ENCODE measurements at regions not wholly inside any gene's neighbourhood (a gene's known extent, or its start where the extent isn't known, plus 50 kb on each side); places are given as distances from the start of the nearest gene placed in this dataset.

DNA sequence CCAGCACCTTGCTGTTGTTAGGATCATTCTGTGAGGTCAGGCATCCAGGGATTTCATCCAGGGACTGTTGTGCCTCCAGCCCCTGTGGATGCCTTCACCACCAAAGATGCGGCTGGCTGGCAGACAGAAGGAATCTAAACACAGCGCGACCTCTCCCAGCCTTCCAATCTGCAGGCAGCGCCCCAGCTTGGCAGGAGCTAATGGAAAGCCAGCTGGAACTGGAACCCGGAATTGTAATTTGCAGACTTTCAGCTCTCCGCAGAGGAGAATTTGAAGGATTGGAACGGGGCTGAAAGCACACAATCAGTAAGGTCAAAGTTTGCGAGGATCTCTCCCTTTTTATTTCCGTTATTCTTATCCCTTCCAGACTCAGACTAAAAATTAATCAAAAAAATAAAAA is 127.8 kb downstream of the TRIB2 start:
- TF ChIP-seq GATA2 (IDR thresholded peaks at IDR 0.05; ENCODE audit: low read depth, low read length), result no peak
- TF ChIP-seq GATA3 (IDR thresholded peaks at IDR 0.05; ENCODE audit: low read depth, low read length), result no peak

GRCh38 chr2:12847694-12848575 is 131.2 kb downstream of the TRIB2 start:
- TF ChIP-seq GATA2 (IDR thresholded peaks at IDR 0.05; ENCODE audit: low read depth, low read length) (no peak), GATA3 (IDR thresholded peaks at IDR 0.05; ENCODE audit: low read depth, low read length) (no peak)

- TF ChIP-seq GATA3 (IDR thresholded peaks at IDR 0.05; ENCODE audit: low read depth, low read length) (no peak), GATA2 (IDR thresholded peaks at IDR 0.05; ENCODE audit: low read depth, low read length) (no peak)
Observed at GRCh38 chr2:12852135-12852534, 135.4 kb downstream of the TRIB2 start.

- TF ChIP-seq GATA2 (IDR thresholded peaks at IDR 0.05; ENCODE audit: low read depth, low read length), result no peak
- TF ChIP-seq GATA3 (IDR thresholded peaks at IDR 0.05; ENCODE audit: low read depth, low read length), result no peak
Observed at GRCh38 chr2:12854001-12854530, 137.3 kb downstream of the TRIB2 start.

GRCh38 chr2:12855508-12855907 is 138.8 kb downstream of the TRIB2 start:
- TF ChIP-seq GATA3 (IDR thresholded peaks at IDR 0.05; ENCODE audit: low read depth, low read length), result no peak
- TF ChIP-seq GATA2 (IDR thresholded peaks at IDR 0.05; ENCODE audit: low read depth, low read length), result no peak

- TF ChIP-seq GATA2 (IDR thresholded peaks at IDR 0.05; ENCODE audit: low read depth, low read length), result no peak
- TF ChIP-seq GATA3 (IDR thresholded peaks at IDR 0.05; ENCODE audit: low read depth, low read length), result no peak
Observed at GRCh38 chr2:12856934-12857601, 140.3 kb downstream of the TRIB2 start.

GRCh38 chr2:12857891-12858290 is 141.2 kb downstream of the TRIB2 start:
- TF ChIP-seq GATA2 (IDR thresholded peaks at IDR 0.05; ENCODE audit: low read depth, low read length) (no peak), GATA3 (IDR thresholded peaks at IDR 0.05; ENCODE audit: low read depth, low read length) (no peak)

DNA sequence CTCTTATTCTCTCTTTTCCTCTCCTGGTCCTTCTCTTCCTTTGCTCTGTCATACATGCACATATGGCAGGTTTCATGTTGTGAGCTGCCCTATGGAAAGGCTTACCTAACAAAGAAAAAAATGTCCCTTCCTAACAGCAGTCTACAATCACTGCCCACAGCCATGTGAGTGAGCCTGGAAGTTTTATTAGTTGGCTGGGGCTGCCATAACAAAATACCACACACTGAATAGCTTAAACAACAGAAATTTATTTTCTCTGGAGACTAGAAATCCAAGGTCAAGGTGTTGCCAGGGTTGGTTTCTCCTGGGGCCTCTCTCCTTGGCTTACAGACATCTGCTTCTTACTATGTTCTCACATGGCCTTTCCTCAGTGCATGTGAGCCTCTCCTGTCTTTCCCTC is 142.1 kb downstream of the TRIB2 start:
- TF ChIP-seq GATA2 (IDR thresholded peaks at IDR 0.05; ENCODE audit: low read depth, low read length) (no peak), GATA3 (IDR thresholded peaks at IDR 0.05; ENCODE audit: low read depth, low read length) (no peak)

- TF ChIP-seq GATA2 (IDR thresholded peaks at IDR 0.05; ENCODE audit: low read depth, low read length) (no peak), GATA3 (IDR thresholded peaks at IDR 0.05; ENCODE audit: low read depth, low read length) (no peak)
Observed at GRCh38 chr2:12861344-12861930, 144.7 kb downstream of the TRIB2 start.

GRCh38 chr2:12862541-12862940 is 145.8 kb downstream of the TRIB2 start:
- no peak for TF ChIP-seq GATA2 (IDR thresholded peaks at IDR 0.05; ENCODE audit: low read depth, low read length)
- TF ChIP-seq GATA3 (IDR thresholded peaks at IDR 0.05; ENCODE audit: low read depth, low read length), result no peak

GRCh38 chr2:12863937-12864336 is 147.2 kb downstream of the TRIB2 start:
- TF ChIP-seq GATA3 (IDR thresholded peaks at IDR 0.05; ENCODE audit: low read depth, low read length) (no peak), GATA2 (IDR thresholded peaks at IDR 0.05; ENCODE audit: low read depth, low read length) (no peak)

GRCh38 chr2:12867631-12868287 is 151.0 kb downstream of the TRIB2 start:
- no peak for TF ChIP-seq GATA2 (IDR thresholded peaks at IDR 0.05; ENCODE audit: low read depth, low read length)
- TF ChIP-seq GATA3 (IDR thresholded peaks at IDR 0.05; ENCODE audit: low read depth, low read length), result no peak

DNA sequence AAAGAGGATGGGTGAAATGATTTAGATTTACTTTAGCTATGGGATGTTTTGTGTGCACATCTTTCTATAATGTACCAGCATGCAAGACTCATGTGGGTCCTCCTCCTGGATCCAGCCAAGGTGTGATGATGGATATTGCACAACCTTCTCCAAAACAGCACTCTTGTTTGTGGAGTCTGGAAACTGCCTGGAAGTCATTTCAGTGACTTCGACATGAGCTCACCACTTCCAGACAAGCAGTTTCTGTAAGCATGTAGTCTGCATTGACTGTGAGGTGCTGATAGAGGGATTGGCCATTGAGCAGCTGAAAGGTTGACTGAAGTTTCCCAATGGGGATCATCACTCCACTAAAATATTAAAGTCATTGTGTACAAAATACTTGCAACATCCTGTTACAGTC is 154.0 kb downstream of the TRIB2 start:
- TF ChIP-seq GATA3 (IDR thresholded peaks at IDR 0.05; ENCODE audit: low read depth, low read length), result no peak
- no peak for TF ChIP-seq GATA2 (IDR thresholded peaks at IDR 0.05; ENCODE audit: low read depth, low read length)

All from SH-SY5Y (cell line).